ENCODE measurements at regions not wholly inside any gene's neighbourhood (a gene's known extent, or its start where the extent isn't known, plus 50 kb on each side); places are given as distances from the start of the nearest gene placed in this dataset.

- H3K9me3 Mint-ChIP-seq = no peaks in the 10 kb centered on the region
- no peaks in the 10 kb centered on the region for H3K4me1 Mint-ChIP-seq (ENCODE audit: low read depth)
- no peak overlapping the region for H3K4me3 Mint-ChIP-seq
- H3K27ac Mint-ChIP-seq = no peak overlapping the region
- H3K27me3 Mint-ChIP-seq = peaks cover 3% of the 10 kb centered on the region
- intact Hi-C loops (cut with micrococcal nuclease) = no loop called here
- no peak for DNase-seq
- ChIA-PET CTCF (no interaction called here), POLR2A (no interaction called here)
- H3K36me3 Mint-ChIP-seq = no peaks in the 10 kb centered on the region
Observed at GRCh38 chr18:78830826-78831225, 148.8 kb upstream of the SALL3 start.

GRCh38 chr18:78831603-78832002, 148.0 kb upstream of the SALL3 start:
- Mint-ChIP-seq H3K36me3 (no peaks in the 10 kb centered on the region), H3K27ac (no peak overlapping the region), H3K27me3 (peaks cover 3% of the 10 kb centered on the region), H3K4me1 (ENCODE audit: low read depth) (no peaks in the 10 kb centered on the region), H3K9me3 (no peaks in the 10 kb centered on the region), H3K4me3 (no peak overlapping the region)
- no peak for DNase-seq
- ChIA-PET POLR2A (no interaction called here), CTCF (no interaction called here)
- intact Hi-C loops (cut with micrococcal nuclease) = no loop called here

GRCh38 chr18:78833833-78834232, 145.8 kb upstream of the SALL3 start:
- Mint-ChIP-seq H3K27me3 (peaks cover 3% of the 10 kb centered on the region), H3K27ac (no peak overlapping the region), H3K36me3 (no peaks in the 10 kb centered on the region), H3K4me3 (no peak overlapping the region), H3K4me1 (ENCODE audit: low read depth) (no peaks in the 10 kb centered on the region), H3K9me3 (peaks cover 1% of the 10 kb centered on the region)
- ChIA-PET POLR2A (no interaction called here), CTCF (no interaction called here)
- no peak for DNase-seq
- intact Hi-C loops (cut with micrococcal nuclease) = no loop called here

- no peaks in the 10 kb centered on the region for H3K36me3 Mint-ChIP-seq
- ChIA-PET CTCF (no interaction called here), POLR2A (no interaction called here)
- no peak overlapping the region for H3K27ac Mint-ChIP-seq
- peaks cover 3% of the 10 kb centered on the region for H3K27me3 Mint-ChIP-seq
- intact Hi-C loops (cut with micrococcal nuclease) = no loop called here
- no peak overlapping the region for H3K4me3 Mint-ChIP-seq
- H3K4me1 Mint-ChIP-seq (ENCODE audit: low read depth) = no peaks in the 10 kb centered on the region
- peaks cover 17% of the 10 kb centered on the region for H3K9me3 Mint-ChIP-seq
- DNase-seq = no peak
Observed at GRCh38 chr18:78836838-78837237, 142.8 kb upstream of the SALL3 start.

- ChIA-PET CTCF (no interaction called here), POLR2A (no interaction called here)
- no peaks in the 10 kb centered on the region for H3K36me3 Mint-ChIP-seq
- no peak overlapping the region for H3K27ac Mint-ChIP-seq
- no peak overlapping the region for H3K4me3 Mint-ChIP-seq
- intact Hi-C loops (cut with micrococcal nuclease) = no loop called here
- H3K4me1 Mint-ChIP-seq (ENCODE audit: low read depth) = no peaks in the 10 kb centered on the region
- DNase-seq = no peak
- H3K9me3 Mint-ChIP-seq = peaks cover 19% of the 10 kb centered on the region
- H3K27me3 Mint-ChIP-seq = peaks cover 3% of the 10 kb centered on the region
Observed at GRCh38 chr18:78837754-78838153, 141.9 kb upstream of the SALL3 start.

GRCh38 chr18:78838183-78838582, 141.4 kb upstream of the SALL3 start:
- peaks cover 23% of the 10 kb centered on the region for H3K9me3 Mint-ChIP-seq
- intact Hi-C loops (cut with micrococcal nuclease) = no loop called here
- no peak overlapping the region for H3K27ac Mint-ChIP-seq
- no peak for DNase-seq
- ChIA-PET CTCF (no interaction called here), POLR2A (no interaction called here)
- H3K4me3 Mint-ChIP-seq = no peak overlapping the region
- H3K4me1 Mint-ChIP-seq (ENCODE audit: low read depth) = no peaks in the 10 kb centered on the region
- no peaks in the 10 kb centered on the region for H3K27me3 Mint-ChIP-seq
- no peaks in the 10 kb centered on the region for H3K36me3 Mint-ChIP-seq

GRCh38 chr18:78849046-78849445, 130.6 kb upstream of the SALL3 start:
- no peak overlapping the region for H3K4me3 Mint-ChIP-seq

GRCh38 chr18:78849458-78849857, 130.2 kb upstream of the SALL3 start:
- DNase-seq = no peak
- peaks cover 30% of the 10 kb centered on the region for H3K9me3 Mint-ChIP-seq
- no peaks in the 10 kb centered on the region for H3K36me3 Mint-ChIP-seq
- peaks cover 5% of the 10 kb centered on the region for H3K27me3 Mint-ChIP-seq
- ChIA-PET POLR2A (no interaction called here), CTCF (no interaction called here)
- H3K27ac Mint-ChIP-seq = no peak overlapping the region
- H3K4me1 Mint-ChIP-seq (ENCODE audit: low read depth) = no peaks in the 10 kb centered on the region
- H3K4me3 Mint-ChIP-seq = no peak overlapping the region
- intact Hi-C loops (cut with micrococcal nuclease) = no loop called here

More at GRCh38 chr18:78849046-78849445, 130.6 kb upstream of the SALL3 start:
- Mint-ChIP-seq H3K27me3 (peaks cover 5% of the 10 kb centered on the region), H3K36me3 (no peaks in the 10 kb centered on the region), H3K9me3 (peaks cover 31% of the 10 kb centered on the region), H3K27ac (no peak overlapping the region), H3K4me1 (ENCODE audit: low read depth) (no peaks in the 10 kb centered on the region)
- no peak for DNase-seq
- CTCF ChIA-PET = no interaction called here
- POLR2A ChIA-PET = no interaction called here
- intact Hi-C loops (cut with micrococcal nuclease) = no loop called here

- Mint-ChIP-seq H3K27ac (no peak overlapping the region), H3K4me3 (no peak overlapping the region), H3K9me3 (peaks cover 16% of the 10 kb centered on the region), H3K36me3 (no peaks in the 10 kb centered on the region), H3K27me3 (peaks cover 2% of the 10 kb centered on the region), H3K4me1 (ENCODE audit: low read depth) (no peaks in the 10 kb centered on the region)
- POLR2A ChIA-PET = no interaction called here
- CTCF ChIA-PET = interaction anchor here (1.3 kb wide), 1 partner anchor 148 kb away, joined by 4 read pairs; no protein-coding TSS in a partner anchor
- intact Hi-C loops (cut with micrococcal nuclease) = no loop called here
- DNase-seq = no peak
Observed at GRCh38 chr18:78853341-78853740, 126.3 kb upstream of the SALL3 start.

- Mint-ChIP-seq H3K27ac (no peak overlapping the region), H3K4me1 (ENCODE audit: low read depth) (no peaks in the 10 kb centered on the region), H3K27me3 (peaks cover 5% of the 10 kb centered on the region), H3K4me3 (no peak overlapping the region), H3K9me3 (peaks cover 13% of the 10 kb centered on the region), H3K36me3 (no peaks in the 10 kb centered on the region)
- intact Hi-C loops (cut with micrococcal nuclease) = no loop called here
- ChIA-PET CTCF (no interaction called here), POLR2A (no interaction called here)
- DNase-seq = no peak
Observed at GRCh38 chr18:78855188-78855587, 124.4 kb upstream of the SALL3 start.

GRCh38 chr18:78856569-78857313, 122.9 kb upstream of the SALL3 start:
- H3K4me1 Mint-ChIP-seq (ENCODE audit: low read depth) = no peaks in the 10 kb centered on the region
- intact Hi-C loops (cut with micrococcal nuclease) = no loop called here

GRCh38 chr18:78857314-78858150, 122.1 kb upstream of the SALL3 start:
- H3K9me3 Mint-ChIP-seq = no peaks in the 10 kb centered on the region
- H3K27me3 Mint-ChIP-seq = peaks cover 8% of the 10 kb centered on the region
- CTCF ChIA-PET = no interaction called here
- no peaks in the 10 kb centered on the region for H3K4me1 Mint-ChIP-seq (ENCODE audit: low read depth)
- no peak overlapping the region for H3K4me3 Mint-ChIP-seq
- no peak for DNase-seq
- H3K36me3 Mint-ChIP-seq = no peaks in the 10 kb centered on the region
- H3K27ac Mint-ChIP-seq = no peak overlapping the region
- POLR2A ChIA-PET = no interaction called here
- intact Hi-C loops (cut with micrococcal nuclease) = no loop called here

More at GRCh38 chr18:78856569-78857313, 122.9 kb upstream of the SALL3 start:
- H3K4me3 Mint-ChIP-seq = no peak overlapping the region
- no peak overlapping the region for H3K27ac Mint-ChIP-seq
- CTCF ChIA-PET = no interaction called here
- DNase-seq = no peak
- H3K36me3 Mint-ChIP-seq = no peaks in the 10 kb centered on the region
- H3K9me3 Mint-ChIP-seq = peaks cover 5% of the 10 kb centered on the region
- POLR2A ChIA-PET = no interaction called here
- H3K27me3 Mint-ChIP-seq = peaks cover 8% of the 10 kb centered on the region

GRCh38 chr18:78859686-78860085, 119.9 kb upstream of the SALL3 start:
- intact Hi-C loops (cut with micrococcal nuclease) = no loop called here
- H3K36me3 Mint-ChIP-seq = no peaks in the 10 kb centered on the region
- no peak overlapping the region for H3K4me3 Mint-ChIP-seq
- H3K27ac Mint-ChIP-seq = no peak overlapping the region
- no peaks in the 10 kb centered on the region for H3K4me1 Mint-ChIP-seq (ENCODE audit: low read depth)
- H3K9me3 Mint-ChIP-seq = no peaks in the 10 kb centered on the region
- ChIA-PET POLR2A (no interaction called here), CTCF (no interaction called here)
- no peak for DNase-seq
- H3K27me3 Mint-ChIP-seq = peaks cover 8% of the 10 kb centered on the region
